ENCODE measurements at regions not wholly inside any gene's neighbourhood (a gene's known extent, or its start where the extent isn't known, plus 50 kb on each side); places are given as distances from the start of the nearest gene placed in this dataset.
"Not testable (repeated sequence)": the region's sequence is repeated elsewhere in the genome, so short reads cannot be mapped to it uniquely, and the experiment has no call there.

DNA sequence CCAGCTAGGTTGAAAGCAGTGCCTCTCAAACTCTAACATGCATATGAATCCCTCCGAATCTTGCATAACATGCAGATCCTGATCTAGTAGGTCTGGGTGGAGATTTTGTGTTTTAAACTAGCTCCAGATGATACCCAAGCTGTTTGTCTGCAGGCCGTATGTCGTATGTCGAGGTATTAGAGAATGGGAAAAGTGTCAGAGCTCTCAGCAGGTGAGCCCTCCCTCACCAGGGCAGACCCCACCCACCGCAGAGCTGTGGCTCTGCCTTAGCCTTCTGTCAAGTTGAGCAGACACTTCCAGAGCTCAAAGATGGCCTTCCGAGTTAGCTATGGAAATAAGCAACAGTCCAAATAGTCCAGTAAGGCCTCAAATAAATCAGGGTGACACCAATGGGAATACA lies 83.2 kb upstream of the MAP3K1 start:
- no peak for DNase-seq

DNA sequence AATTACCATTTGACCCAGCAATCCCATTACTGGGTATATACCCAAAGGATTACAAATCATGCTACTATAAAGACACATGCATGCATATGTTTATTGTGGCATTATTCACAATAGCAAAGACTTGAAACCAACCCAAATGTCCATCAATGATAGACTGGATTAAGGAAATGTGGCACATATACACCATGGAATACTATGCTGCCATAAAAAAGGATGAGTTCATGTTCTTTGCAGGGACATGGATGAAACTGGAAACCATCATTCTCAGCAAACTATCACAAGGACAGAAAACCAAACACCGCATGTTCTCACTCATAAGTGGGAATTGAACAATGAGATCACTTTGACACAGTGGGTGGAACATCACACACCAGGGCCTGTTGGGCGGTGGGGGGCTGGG lies 83.9 kb upstream of the MAP3K1 start:
- DNase-seq: not testable (repeated sequence)

DNA sequence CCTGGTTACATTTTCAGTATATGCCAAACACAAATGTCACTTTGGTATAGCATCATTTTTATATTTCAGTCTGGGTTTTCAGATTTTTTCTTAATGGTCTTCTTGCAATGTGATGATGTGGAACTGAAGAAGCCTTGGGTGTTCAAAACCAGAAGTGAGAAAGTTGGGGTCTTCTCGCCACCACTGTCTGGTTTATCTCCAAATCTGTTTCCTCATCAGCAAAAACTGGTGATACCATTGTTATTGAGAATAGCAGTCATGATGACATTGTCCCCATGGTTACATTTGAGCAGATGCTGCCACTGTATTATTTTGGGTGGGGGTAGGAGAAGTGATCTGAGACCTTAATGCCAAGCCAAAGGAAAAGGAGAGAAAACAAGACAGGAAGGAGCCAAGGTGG lies 85.9 kb upstream of the MAP3K1 start:
- DNase-seq: no peak

DNA sequence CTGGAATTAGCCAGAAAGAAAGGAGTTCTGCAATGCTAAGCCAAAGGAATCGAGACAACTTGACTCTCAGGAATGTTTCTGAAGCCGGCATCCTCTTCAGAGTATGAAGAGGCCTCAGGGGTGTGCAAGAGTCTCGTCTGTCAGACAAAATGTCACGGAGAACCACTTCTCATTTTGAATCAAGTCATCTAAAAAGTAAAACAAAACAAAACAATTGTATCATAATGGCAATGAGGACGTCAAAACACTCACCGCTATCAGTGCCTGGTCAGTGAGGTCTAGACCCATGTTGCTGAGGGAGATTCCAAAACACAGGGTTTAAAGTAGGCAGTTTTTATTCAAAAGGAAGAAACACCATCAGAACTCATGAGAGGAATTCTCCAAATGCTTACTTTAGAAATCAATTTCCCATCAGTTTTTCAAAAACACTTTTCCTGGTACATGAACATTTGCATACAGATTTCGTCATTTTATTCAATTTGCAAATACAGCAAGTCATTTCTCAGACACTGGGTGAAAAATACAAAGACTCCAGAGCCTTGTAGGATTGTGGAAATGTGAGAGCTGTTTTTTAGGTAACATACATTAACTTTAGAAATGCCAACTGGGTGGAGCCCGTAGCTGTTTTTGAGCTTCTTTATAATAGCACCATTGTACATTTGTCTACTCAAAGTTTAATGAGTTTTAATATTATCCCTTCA lies 89.5 kb upstream of the MAP3K1 start:
- DNase-seq: no peak

DNA sequence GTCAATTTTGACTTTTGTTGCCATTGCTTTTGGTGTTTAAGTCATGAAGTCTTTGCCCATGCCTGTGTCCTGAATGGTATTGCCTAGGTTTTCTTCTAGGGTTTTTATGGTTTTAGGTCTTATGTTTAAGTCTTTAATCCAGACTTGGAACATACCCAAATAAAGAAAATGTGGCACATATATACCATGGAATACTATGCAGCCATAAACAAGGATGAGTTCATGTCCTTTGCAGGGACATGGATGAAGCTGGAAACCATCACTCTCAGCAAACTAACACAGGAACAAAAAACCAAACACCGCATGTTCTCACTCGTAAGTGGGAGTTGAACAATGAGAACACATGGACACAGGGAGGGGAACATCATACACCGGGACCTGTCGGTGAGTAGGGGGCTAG lies 90.5 kb upstream of the MAP3K1 start:
- DNase-seq: not testable (repeated sequence)

DNA sequence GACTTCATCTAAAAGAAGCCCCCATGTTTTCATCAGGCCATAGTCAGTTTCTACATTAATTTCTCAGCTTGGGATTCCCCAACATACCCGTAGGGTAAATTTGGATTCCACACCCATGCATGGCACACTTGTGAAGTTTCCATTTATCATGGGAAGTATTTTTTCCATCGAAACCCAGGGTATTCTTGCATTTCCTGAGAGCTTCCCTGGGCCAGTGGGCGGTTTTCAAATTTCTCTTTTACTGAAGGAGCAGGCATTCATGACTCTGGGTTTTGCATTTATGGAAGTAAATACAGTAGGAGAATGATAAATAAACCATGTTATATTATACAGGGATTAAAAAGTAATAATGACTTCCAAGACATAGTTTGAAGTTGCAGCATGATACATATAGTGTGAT lies 93.0 kb upstream of the MAP3K1 start:
- DNase-seq: no peak

DNA sequence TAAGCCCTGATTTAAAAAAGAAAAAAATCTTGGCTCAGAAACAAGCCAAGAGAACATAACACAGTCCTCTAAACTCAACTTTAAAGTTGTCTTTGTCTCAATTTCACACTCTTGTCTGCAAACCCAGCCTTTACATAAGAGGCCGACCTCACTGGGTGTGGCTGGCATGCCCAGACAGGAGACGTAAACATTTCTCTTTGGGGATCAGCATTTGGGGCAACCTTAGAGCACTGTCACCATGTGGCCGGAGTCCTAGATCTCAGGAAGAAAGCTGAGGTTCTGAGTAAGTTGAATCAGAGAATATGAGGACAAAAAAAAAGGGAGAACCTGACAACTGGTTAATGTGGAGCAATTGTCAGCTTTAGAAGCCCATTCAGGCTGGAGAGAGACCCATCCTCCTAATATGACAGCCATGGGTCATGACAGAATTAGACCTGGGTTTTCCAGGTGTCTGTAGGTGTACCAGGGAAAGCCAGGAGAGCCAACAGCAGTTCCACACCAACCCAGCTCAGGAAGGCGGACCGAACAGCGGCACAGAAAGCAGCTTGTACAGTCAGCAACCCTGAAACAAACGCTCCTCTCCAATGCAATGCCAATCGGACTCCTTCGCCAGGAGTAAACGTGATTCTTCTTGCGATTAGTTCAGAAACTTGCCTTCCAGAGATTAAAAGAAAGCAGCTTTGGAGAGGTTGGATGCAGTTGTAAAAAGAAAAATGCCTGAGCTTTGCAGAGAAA lies 97.9 kb upstream of the MAP3K1 start:
- no peak for DNase-seq

DNA sequence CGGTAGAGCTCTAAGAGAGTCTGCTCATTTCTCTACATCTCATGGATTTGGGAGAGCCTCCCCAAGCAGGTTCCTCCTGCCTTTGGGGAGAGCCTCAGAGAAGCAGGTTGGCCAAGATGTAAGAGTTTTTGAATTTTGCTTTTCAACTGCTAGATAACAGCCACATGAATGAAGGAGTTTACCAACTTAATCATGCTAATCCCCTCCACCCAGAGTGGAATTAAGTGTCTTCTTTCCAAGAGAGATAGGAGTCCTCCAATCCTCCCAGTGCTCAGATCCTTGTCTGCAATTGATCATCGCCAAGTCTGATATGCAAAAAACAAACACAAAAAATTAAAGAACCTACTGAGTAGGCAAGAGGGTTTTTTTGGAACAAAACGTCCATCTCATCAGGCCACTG lies 99.4 kb upstream of the MAP3K1 start:
- no peak for DNase-seq

DNA sequence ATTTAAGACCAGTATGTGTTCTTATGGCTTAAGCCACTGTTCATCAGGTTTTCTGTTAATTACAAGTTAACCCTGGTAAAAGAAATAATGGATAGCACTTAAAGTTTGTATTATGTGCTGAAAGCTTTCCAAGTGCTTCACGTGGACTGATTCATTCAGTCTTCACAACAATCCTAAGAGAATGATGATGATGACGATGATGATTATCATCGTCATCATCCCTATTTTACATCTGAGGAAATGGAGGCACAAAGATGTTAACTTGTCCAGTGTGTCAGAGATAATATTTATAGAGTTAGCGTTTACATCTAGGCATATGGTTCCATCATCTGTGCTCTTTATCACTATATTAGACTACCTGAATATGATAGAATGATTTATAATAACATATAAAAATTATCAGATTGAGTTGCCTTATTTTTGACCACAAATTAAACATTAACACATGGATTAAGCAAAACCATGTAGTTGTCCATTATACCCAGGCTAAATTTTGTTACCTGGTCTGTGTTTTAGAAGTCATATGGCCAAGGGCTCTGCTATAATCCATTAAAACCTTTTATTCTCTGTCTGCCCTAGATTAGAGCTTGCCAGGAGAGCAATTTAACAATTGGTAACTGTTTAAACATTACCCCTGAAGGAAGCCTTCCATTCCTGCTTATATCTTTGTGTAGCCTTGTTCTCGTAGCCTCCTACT lies 102.3 kb upstream of the MAP3K1 start:
- no peak for DNase-seq

DNA sequence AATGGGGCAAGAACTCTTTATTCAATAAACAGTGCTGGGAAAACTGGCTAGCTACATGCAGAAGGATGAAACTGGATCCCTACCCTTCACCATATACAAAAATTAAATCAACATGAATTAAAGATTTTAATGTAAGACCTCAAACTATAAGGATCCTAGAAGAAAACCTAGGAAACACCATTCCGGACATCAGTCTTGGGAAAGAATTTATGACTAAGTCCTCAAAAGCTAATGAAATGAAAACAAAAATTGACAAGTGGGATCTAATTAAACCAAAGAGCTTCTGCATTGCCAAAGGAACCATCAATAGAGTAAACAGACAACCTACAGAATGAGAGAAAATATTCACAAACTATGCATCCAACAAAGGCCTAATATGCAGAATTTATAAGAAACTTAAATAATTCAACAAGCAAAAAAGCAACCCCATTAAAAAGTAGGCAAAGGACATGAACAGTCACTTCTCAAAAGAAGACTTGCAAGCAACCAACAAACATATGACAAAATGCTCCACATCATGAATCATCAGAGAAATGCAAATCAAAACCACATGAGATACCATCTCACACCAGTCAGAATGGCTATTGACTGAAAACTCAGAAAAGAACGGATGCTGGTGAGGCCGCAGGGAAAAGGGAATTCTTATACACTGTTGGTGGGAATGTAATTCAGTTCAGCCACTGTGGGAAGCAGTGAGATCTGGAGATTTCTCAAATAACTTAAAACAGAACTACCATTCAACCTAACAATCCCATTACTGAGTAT lies 104.3 kb upstream of the MAP3K1 start:
- no peak for DNase-seq

DNA sequence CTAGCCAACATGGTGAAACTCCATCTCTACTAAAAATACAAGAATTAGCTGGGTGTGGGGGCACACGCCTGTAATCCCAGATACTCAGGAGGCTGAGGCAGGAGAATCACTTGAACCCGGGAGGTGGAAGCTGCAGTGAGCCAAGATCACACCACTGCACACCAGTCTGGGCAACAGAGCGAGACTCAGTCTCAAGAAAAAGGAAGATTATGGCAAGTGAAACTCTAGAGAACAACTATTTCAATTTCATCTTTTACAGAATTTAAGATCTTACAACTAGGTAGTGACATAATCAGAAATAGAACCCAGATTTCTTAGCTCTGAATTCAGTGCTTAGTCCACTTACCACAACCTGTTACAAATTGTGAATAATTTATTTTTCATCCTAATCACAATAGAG lies 108.8 kb upstream of the MAP3K1 start:
- no peak for DNase-seq

DNA sequence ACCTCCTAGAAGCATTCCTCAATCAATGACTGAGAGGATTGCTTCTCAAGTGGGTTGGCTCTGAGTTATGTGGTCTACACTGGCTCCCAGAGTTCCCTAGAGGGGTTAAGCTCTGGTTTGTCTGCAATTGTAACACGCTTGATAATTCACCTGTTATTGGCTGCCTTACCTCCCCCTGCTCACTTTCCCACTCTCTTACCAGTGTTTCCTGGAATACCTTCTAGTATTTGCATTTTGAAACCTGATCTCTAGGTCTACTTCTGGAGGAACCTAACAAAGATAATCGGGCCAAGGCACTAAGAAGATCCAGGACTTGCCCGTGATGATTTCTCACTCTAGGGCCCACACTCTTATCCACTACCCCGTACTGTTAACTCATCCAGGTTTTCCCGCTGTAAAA lies 110.1 kb upstream of the MAP3K1 start:
- DNase-seq: no peak

DNA sequence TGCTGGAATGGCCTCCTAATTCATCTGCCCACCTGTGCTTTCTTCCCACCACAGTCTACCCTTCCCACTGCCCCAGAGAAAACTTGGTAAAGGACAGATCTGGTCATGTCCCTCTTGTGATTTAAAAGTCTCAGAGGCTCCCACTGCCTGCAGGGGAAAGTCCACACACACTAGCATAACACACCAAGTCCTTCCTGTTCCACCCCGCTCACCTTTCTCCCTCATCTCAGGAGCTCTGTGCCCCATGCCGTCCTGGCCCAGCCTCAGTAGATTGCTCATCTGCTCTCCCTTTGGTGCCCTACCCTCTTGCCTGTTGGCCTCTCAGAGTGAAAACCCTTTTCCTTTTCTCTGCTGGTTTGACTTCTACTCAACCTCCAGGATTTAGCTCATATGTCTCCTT lies 111.4 kb upstream of the MAP3K1 start:
- no peak for DNase-seq

DNA sequence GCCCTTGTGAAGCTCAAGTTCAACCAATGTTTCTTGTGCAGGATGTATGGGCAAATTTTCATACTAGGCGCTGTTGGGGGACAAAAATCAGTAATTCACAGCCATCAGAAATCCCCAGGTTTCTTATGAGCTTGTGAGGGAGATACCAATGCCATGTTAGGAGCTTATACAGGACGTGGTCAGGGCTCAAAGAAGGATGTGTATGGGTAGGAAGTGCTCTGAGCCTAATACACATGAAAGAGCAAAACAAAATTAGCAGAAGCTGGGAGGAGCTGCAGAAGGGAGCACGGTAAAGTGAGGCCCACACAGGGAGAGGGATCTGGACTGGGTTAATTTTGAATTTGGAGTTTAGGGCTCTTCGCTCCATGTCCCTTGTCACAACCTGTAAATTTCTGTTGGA lies 114.6 kb upstream of the MAP3K1 start:
- DNase-seq: no peak

DNA sequence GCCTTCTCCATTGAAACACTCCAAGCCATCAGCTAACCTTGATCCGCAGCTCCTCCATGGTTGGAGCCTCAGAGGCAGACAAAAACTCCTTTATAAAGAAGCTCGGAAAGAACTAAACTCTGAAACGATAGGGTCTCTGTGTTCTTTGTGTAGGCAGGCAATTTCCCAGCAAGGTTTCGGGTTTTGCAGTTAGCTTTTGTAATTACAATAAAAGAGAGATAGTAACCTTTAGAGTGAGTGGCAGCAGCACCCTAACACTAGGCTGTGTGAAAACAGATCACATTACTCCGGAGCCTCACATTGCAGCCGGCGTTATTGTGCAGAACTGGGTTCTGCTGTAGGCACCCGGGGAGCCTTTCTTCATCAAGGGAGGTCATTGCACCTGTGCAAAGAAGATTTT lies 115.8 kb upstream of the MAP3K1 start:
- DNase-seq: no peak

DNA sequence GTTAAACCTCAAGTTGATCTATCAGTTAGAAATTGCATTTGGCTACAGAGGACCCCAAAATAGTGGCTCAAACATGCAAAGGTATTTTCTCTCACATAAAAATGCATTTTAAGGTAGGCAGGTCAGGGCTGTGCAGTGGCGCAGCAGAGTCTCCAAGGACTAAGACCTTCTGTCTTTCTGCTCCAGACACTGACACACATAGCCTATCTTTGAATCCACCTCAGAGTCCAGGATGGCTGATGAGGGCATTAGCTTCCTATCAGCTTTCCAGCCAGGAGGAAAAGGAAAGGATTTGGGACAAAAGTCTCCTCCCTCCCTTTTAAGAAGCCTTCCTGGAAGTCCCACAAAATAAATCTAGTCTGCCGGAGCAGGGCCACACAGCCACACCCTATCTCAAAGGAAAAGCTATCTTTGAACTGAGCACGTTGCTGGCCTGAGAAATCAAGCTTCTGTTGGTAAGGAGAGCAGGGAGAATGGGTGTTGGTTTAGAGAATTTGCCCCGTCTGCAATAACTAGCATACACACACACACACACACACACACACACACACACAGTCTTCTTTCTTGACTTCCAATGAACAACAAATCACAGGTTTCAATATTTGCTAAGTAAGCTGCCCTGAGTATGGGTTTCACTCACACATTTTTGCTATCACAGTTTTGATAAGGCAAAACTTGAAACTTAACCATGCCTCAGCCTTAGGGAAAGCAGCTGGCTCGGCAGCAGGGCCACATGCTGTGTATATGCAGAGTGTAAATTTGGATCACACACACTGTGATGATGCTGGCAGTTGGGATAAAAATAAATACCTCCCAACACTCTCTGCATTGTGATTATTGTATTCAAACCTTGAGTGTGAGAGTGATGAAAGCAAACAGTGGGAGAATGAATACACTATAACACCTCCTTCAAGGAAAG lies 116.6 kb upstream of the MAP3K1 start:
- no peak for DNase-seq

DNA sequence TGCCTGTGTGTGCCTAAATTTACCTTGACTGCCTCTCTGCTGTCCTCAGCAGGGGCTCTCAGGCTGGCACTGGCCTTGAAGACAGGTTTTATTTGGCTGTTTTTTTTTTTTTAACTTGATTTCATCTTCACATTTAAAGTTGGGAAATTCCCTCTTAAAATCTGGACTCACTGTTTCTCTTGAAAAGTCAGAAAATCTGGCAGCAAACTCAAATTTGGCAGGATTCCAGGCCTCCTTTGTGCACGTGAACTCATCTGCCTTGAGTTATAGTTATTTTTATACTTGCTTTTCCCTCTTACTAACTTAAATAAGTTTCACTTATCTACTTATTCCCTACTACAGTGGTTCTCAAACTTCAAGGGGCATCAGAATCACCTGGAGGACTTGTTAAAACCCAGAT lies 118.4 kb upstream of the MAP3K1 start:
- peak; percentile 83 for DNase-seq

DNA sequence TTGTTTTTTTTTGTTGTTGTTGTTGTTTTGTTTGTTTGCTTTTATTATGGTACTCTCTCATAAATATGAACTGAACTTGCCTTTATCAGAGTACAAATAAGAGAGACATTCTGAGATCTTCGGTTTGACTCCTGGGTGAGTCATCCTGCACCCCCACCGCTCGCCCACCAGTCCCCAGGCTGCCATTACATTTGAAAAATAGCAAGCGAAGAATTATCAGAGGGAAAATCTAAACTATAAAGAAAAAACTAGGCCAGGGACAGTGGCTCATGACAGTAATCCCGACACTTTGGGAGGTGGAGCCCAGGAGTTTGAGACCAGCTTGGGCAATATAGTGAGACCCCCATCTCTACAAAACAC lies 122.1 kb upstream of the MAP3K1 start:
- DNase-seq: no peak

DNA sequence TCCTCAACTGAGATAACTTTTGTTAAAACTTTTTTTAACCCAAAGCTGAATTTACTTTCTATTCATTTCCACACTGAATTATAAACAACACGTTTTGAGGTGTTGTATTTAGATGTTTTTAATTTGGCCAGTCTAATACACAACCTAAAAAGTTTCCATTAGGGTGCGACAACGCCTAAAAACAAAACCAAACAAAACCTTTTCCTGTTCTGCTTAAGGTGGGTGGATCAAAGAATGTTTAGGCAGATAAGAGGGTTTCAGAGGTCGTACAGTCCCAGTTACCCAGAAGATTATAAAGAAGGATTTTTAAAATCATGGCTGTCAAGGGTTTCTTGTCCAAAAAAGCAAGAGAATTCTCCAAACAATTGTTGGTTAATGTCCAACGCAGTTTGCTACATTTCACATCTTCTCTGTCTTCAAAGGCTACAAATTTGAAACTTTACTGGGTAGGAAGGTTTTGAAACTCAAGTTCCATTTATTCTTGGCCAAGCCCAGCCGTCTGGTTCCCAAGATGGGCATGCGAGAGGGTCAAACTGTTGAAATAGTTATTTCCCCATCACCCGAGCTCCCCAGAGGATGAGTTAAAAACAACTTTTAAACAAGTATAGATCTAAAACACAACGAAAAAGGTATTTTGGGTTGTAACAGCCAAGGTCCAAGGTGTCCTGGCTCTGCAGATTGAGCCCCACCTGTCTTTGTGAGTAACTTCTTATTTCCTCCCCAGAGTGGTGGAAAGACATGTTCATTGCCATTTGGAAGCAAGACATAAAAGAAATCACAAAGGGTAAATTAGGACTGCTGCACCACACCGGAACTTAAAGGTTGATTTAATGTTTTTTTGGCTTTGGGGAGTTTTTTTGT lies 122.8 kb upstream of the MAP3K1 start:
- no peak for DNase-seq

DNA sequence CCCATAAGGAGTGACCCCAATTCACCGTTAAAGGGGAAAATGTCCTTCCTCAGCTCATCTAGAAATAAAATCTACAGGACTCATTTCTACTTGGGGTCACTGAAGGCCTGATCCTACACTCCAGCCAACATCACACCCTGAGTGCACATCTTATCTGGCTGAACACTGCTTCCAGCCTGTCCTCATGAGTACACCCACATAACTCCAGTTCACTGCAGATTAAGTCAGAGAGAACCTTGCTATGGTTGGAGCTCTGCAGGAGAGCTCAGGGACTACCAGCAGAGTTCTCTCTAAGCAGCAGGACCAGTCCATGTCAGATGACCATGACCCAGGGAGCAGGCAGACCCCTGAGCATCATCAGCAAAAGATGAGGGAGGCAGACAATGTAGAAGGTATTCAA lies 126.9 kb upstream of the MAP3K1 start:
- no peak for DNase-seq
